IMR-90 (cell line): ENCODE measurements at regions not wholly inside any gene's neighbourhood (a gene's known extent, or its start where the extent isn't known, plus 50 kb on each side); places are given as distances from the start of the nearest gene placed in this dataset.

Source experiments
- BHLHE40 ChIP-seq: fragments of 150-350 bp; IDR thresholded peaks from 2 replicates; pipeline ENCODE4 v1.6.1; 2016; ENCODE audit warnings: mild to moderate bottlenecking, low read depth, low read length
- CEBPB ChIP-seq: IDR thresholded peaks from 2 replicates; pipeline ENCODE4 v1.6.1; 2012; ENCODE audit warnings: low read depth, low read length, improper control_type of control experiment
- CTCF ChIP-seq: conservative IDR thresholded peaks from 2 replicates; pipeline ENCODE4 v1.5.1; 2012; ENCODE audit warnings: mild to moderate bottlenecking, low read depth, low read length, improper control_type of control experiment
- ELK1 ChIP-seq: fragments of 150-350 bp; IDR thresholded peaks from 2 replicates; pipeline ENCODE4 v1.6.1; 2016; ENCODE audit warnings: low read depth, mild to moderate bottlenecking, low read length, moderate library complexity, borderline replicate concordance
- MAZ ChIP-seq: IDR thresholded peaks from 2 replicates; pipeline ENCODE4 v1.6.1; 2012; ENCODE audit warnings: low read depth, mild to moderate bottlenecking, low read length, improper control_type of control experiment, moderate library complexity, borderline replicate concordance
- NFE2L2 ChIP-seq: fragments of 150-350 bp; IDR thresholded peaks from 2 replicates; pipeline ENCODE4 v1.6.1; 2016; ENCODE audit warnings: low read depth, mild to moderate bottlenecking, low read length
- POLR2A ChIP-seq: IDR thresholded peaks from 2 replicates; pipeline ENCODE4 v1.6.1; 2012; ENCODE audit warnings: mild to moderate bottlenecking, low read depth, low read length
- RAD21 ChIP-seq: IDR thresholded peaks from 2 replicates; pipeline ENCODE4 v1.6.1; 2012; ENCODE audit warnings: low read length, improper control_type of control experiment
- RCOR1 ChIP-seq: IDR thresholded peaks from 2 replicates; pipeline ENCODE4 v1.6.1; 2012; ENCODE audit warnings: mild to moderate bottlenecking, low read length, improper control_type of control experiment; ENCODE audit not compliant: insufficient replicate concordance
- SMC3 ChIP-seq: fragments of 150-350 bp; IDR thresholded peaks from 2 replicates; pipeline ENCODE4 v1.6.1; 2016; ENCODE audit warnings: low read depth, mild to moderate bottlenecking, antibody characterized with exemption, low read length, moderate library complexity
- USF2 ChIP-seq: fragments of 150-350 bp; IDR thresholded peaks from 2 replicates; pipeline ENCODE4 v1.6.1; 2017; ENCODE audit warnings: mild to moderate bottlenecking, antibody characterized with exemption, low read length, low read depth

GRCh38 chr6:14933183-14933544 lies 312.7 kb upstream of the JARID2 start:
- no peak for TF ChIP-seq POLR2A
- no peak for TF ChIP-seq CTCF
- TF ChIP-seq SMC3: no peak
- no peak for TF ChIP-seq MAZ
- TF ChIP-seq CEBPB: no peak
- TF ChIP-seq NFE2L2: no peak
- no peak for TF ChIP-seq RAD21
- TF ChIP-seq BHLHE40: no peak
- no peak for TF ChIP-seq ELK1
- TF ChIP-seq RCOR1: no peak
- TF ChIP-seq USF2: no peak
